Small intestine (tissue), 7 donors: ENCODE measurements at regions not wholly inside any gene's neighbourhood (a gene's known extent, or its start where the extent isn't known, plus 50 kb on each side); places are given as distances from the start of the nearest gene placed in this dataset.

ENCODE experiments used
- DNase-seq, 2 donors: peaks; one replicate each; pipeline versions ENCODE4 v3.0.0 to v3.0.0-alpha.2; 2013
- FAIRE-seq: peaks from 2 replicates; lab custom pipeline; 2012; peaks lifted over from hg19 to GRCh38; lab: Jason Lieb, UNC
- H3K27ac ChIP-seq, 3 donors: one replicate each; pipeline ENCODE4 v1.5.1; 2013; ENCODE audit warnings: low read length in 2 of 3, mild to moderate bottlenecking in 2 of 3, control low read depth in 1 of 3, inconsistent platforms in 1 of 3, low read depth in 1 of 3, moderate library complexity in 1 of 3
- H3K27me3 ChIP-seq, 3 donors: one replicate each; pipeline ENCODE4 v1.6.1; 2013; ENCODE audit warnings: low read length in 3 of 3, inconsistent platforms in 1 of 3; ENCODE audit not compliant: control insufficient read depth in 3 of 3, insufficient read depth in 3 of 3
- H3K36me3 ChIP-seq, 3 donors: one replicate each; pipeline ENCODE4 v1.6.1; 2013; ENCODE audit warnings: low read length in 3 of 3, inconsistent platforms in 1 of 3, low read depth in 1 of 3, mild to moderate bottlenecking in 1 of 3, moderate library complexity in 1 of 3; ENCODE audit not compliant: control insufficient read depth in 3 of 3, insufficient read depth in 2 of 3
- H3K4me1 ChIP-seq, 3 donors: one replicate each; pipeline ENCODE4 v1.6.1; 2013; ENCODE audit warnings: low read length in 2 of 3, inconsistent platforms in 1 of 3, low read depth in 1 of 3, mild to moderate bottlenecking in 1 of 3, moderate library complexity in 1 of 3; ENCODE audit not compliant: control insufficient read depth in 3 of 3, insufficient read depth in 2 of 3
- H3K4me3 ChIP-seq, 3 donors: one replicate each; pipeline ENCODE4 v1.5.1; 2013; ENCODE audit warnings: low read length in 3 of 3, control low read depth in 1 of 3, inconsistent platforms in 1 of 3, low read depth in 1 of 3, mild to moderate bottlenecking in 1 of 3, moderate library complexity in 1 of 3
- H3K9me3 ChIP-seq, 2 donors: one replicate each; pipeline ENCODE4 v1.6.1; 2013; ENCODE audit warnings: low read depth in 1 of 2, low read length in 1 of 2; ENCODE audit not compliant: control insufficient read depth in 2 of 2, insufficient read depth in 1 of 2
- WGBS, 3 donors: extraction: QIAGEN DNeasy Blood & Tissue Kit; methylation state at CpG; one replicate each; pipeline ENCODE4 v1.1.7; 2013; 5-methylcytosine and 5-hydroxymethylcytosine counted together
- donor health status: healthy with polysubstance abuse.
- donor health status: control.
- donor health status: control.
- donor health status: Bipolar disorder and iron deficiency.
- donor health status: healthy.

- Histone ChIP-seq H3K27ac (no peak overlapping the region), H3K27me3 (no peaks in the 10 kb centered on the region), H3K4me3 (no peak overlapping the region), H3K4me1 (peaks cover 0 to 3% (median 0%) of the 10 kb centered on the region in 3 donors), H3K9me3 (no peaks in the 10 kb centered on the region), H3K36me3 (no peaks in the 10 kb centered on the region)
- FAIRE-seq (no peak), DNase-seq (no peak)
- WGBS, 3 donors, result 72 to 77% (median 74%) methylated on average over 5 of the region's 5 CpGs
These were observed 752.6 kb downstream of the MAFB start for GRCh38 chr20:39936401-39936800.

DNA sequence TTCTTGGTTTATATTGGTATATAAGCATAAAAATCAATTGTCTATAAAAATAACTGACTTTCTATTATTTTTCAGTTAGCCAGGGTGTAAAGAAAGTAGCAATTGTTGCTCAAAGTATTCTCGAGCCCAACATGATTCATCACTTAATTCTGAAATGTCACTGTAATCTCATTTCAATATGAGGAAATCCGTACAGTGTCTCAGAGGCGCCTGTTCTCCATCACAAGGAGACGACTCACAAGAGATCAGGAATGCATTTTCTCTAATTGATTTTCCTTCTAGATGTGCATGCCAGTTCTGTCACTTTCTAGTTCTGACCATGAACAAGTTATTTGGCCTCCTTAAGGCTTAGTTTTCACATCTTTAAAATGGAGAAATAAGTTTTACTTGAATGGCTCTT is 753.1 kb downstream of the MAFB start:
- no peak for DNase-seq
- H3K27ac ChIP-seq, result no peak overlapping the region
- WGBS, 3 donors, result 60 to 73% (median 65%) methylated on average over 4 of the region's 4 CpGs

DNA sequence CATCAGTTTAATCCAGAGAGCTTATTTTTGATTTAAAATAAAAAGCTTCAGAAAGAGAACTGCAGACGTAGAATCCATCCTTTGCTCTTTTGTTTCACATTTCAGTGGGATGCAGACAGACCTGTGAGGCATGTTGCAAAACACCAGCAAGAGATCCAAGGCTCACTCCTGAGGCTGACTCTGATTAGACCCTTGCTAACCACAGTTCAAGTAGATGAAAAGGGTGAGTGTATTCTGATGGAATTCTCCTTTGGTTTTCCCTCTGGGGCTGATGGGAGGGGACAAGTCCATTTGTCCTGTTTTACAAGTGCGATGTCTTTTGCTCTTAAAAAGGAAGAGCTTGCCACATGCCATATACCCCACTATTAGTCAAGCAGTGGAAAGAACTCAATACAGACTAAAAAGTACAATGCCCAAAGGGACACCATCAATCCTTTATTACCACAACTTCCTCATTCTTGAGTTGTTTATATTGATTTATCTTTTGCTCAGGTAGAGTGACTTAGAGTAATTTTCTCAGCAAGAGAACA is 772.7 kb downstream of the MAFB start:
- no peak for FAIRE-seq
- 80 to 84% (median 84%) methylated on average over 2 of the region's 2 CpGs for WGBS, 3 donors
- no peaks in the 10 kb centered on the region for H3K4me1 ChIP-seq

More for the DNA sequence above, 753.1 kb downstream of the MAFB start:
- Histone ChIP-seq H3K27me3 (no peaks in the 10 kb centered on the region), H3K4me3 (no peak overlapping the region), H3K36me3 (no peaks in the 10 kb centered on the region), H3K9me3 (no peaks in the 10 kb centered on the region), H3K4me1 (no peaks in the 10 kb centered on the region)
- FAIRE-seq, result no peak

DNA sequence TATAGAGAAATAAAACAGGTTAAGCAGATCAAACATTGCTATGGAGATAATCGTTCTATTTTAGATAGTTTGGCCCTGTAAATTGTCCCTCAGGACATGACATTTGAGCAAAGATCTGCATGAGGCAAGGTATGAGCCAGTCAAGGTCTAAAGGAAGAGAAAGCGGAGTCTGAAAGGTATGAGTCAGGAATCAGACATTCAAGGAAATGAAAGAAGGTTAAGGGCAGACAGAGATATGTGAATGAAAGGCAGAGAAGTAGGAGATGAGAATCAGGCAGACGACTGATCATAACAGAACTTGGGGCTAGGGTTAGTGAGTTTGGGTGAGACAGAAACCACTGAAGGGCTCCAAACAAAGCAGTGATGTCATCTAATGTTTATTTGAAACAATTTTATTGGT is 775.8 kb downstream of the MAFB start:
- FAIRE-seq (no peak), DNase-seq (no peak)
- no peaks in the 10 kb centered on the region for H3K4me1 ChIP-seq
- no peak overlapping the region for H3K27ac ChIP-seq
- no peak overlapping the region for H3K4me3 ChIP-seq
- no peaks in the 10 kb centered on the region for H3K36me3 ChIP-seq
- 50 to 61% (median 54%) methylated on average over 2 to 3 of the region's 3 CpGs for WGBS, 3 donors
- H3K27me3 ChIP-seq, result no peaks in the 10 kb centered on the region
- no peaks in the 10 kb centered on the region for H3K9me3 ChIP-seq

More for the DNA sequence above, 772.7 kb downstream of the MAFB start:
- Histone ChIP-seq H3K9me3 (no peaks in the 10 kb centered on the region), H3K27ac (no peak overlapping the region), H3K36me3 (no peaks in the 10 kb centered on the region), H3K27me3 (no peaks in the 10 kb centered on the region), H3K4me3 (no peak overlapping the region)
- DNase-seq, result no peak

DNA sequence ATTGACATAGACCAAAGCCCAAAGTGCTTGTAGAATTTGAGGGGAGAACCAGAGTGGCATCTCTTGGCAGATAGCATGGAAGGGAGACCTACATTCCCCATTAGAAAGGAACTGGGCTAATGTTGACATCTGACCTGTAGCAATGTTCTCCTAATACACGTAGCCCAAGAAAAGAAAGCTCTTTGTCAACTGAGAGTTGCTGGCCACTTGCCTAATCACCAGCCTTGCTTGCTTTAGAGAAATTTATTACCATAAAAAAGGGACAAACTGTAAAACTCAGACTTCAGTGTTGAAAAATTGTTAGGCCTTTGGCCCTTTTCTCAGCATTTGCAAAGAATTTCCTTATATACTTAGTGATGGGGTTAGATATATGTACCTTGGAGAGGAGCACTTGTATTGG is 777.5 kb downstream of the MAFB start:
- Histone ChIP-seq H3K4me1 (no peaks in the 10 kb centered on the region), H3K9me3 (no peaks in the 10 kb centered on the region), H3K4me3 (no peak overlapping the region), H3K36me3 (no peaks in the 10 kb centered on the region), H3K27ac (no peak overlapping the region), H3K27me3 (no peaks in the 10 kb centered on the region)
- DNase-seq (no peak), FAIRE-seq (no peak)
- WGBS, 3 donors, result 28 to 58% (median 29%) methylated on average over 1 of the region's 1 CpG

DNA sequence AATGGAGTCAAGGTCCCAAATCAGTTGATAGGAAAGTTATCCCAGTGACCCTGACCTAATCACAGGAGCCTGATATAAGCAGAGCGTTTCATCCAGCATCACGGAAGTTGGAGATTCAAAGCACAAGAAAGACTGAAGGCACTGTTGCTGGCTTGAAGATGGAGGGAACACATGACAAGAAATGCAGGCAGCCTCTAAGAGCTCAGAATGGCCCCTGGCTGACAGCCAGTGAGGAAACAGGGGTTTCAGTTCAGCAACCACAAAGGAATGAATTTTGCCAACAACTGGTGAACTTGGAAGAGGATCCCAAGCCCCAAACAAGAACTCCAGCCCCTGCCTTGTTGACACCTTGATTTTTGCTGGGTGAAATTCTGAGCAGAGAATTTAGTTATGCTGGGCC is 778.5 kb downstream of the MAFB start:
- Histone ChIP-seq H3K27ac (no peak overlapping the region), H3K27me3 (no peaks in the 10 kb centered on the region), H3K4me3 (no peak overlapping the region), H3K9me3 (no peaks in the 10 kb centered on the region), H3K36me3 (no peaks in the 10 kb centered on the region), H3K4me1 (no peaks in the 10 kb centered on the region)
- WGBS, 3 donors, result 51 to 54% (median 51%) methylated on average over 2 of the region's 2 CpGs
- DNase-seq, result no peak
- FAIRE-seq, result no peak

- no peak overlapping the region for H3K27ac ChIP-seq
- WGBS, 3 donors, result 64 to 82% (median 74%) methylated on average over 4 of the region's 4 CpGs
These were observed 779.6 kb downstream of the MAFB start for GRCh38 chr20:39909447-39909846.

GRCh38 chr20:39904476-39905112 is 784.4 kb downstream of the MAFB start:
- DNase-seq (no peak), FAIRE-seq (no peak)
- H3K4me3 ChIP-seq, result no peak overlapping the region
- H3K9me3 ChIP-seq, result no peaks in the 10 kb centered on the region
- H3K36me3 ChIP-seq, result no peaks in the 10 kb centered on the region
- H3K27ac ChIP-seq, result no peak overlapping the region
- no peaks in the 10 kb centered on the region for H3K4me1 ChIP-seq
- H3K27me3 ChIP-seq, result no peaks in the 10 kb centered on the region
- WGBS, 3 donors, result 73 to 77% (median 77%) methylated on average over 7 of the region's 7 CpGs

More at GRCh38 chr20:39909447-39909846, 779.6 kb downstream of the MAFB start:
- no peak for FAIRE-seq
- no peaks in the 10 kb centered on the region for H3K9me3 ChIP-seq
- no peaks in the 10 kb centered on the region for H3K36me3 ChIP-seq
- no peak overlapping the region for H3K4me3 ChIP-seq
- peak in 1 of 2 donors; percentile 4 for DNase-seq
- no peaks in the 10 kb centered on the region for H3K27me3 ChIP-seq
- H3K4me1 ChIP-seq, result no peaks in the 10 kb centered on the region
